GM12892 (cell line): ENCODE measurements at regions not wholly inside any gene's neighbourhood (a gene's known extent, or its start where the extent isn't known, plus 50 kb on each side); places are given as distances from the start of the nearest gene placed in this dataset.

Source experiments
- DNase-seq: peaks from one replicate; pipeline ENCODE4 v3.0.0; 2011; ENCODE audit not compliant: insufficient read length
- FAIRE-seq: peaks from 2 replicates; lab custom pipeline; 2011; peaks lifted over from hg19 to GRCh38; lab: Jason Lieb, UNC
- POLR2A ChIP-seq: IDR thresholded peaks from 2 replicates; pipeline ENCODE4 v1.6.1; 2011; ENCODE audit warnings: low read depth, low read length, control low read depth
- POLR2AphosphoS5 ChIP-seq: IDR thresholded peaks from 2 replicates; pipeline ENCODE4 v1.6.1; 2011; ENCODE audit warnings: low read depth, low read length, control low read depth
- TAF1 ChIP-seq: IDR thresholded peaks from 2 replicates; pipeline ENCODE4 v1.6.1; 2011; ENCODE audit warnings: low read depth, mild to moderate bottlenecking, control low read depth, low read length, borderline replicate concordance

- no peak for FAIRE-seq
- TF ChIP-seq TAF1 (no peak), POLR2AphosphoS5 (no peak), POLR2A (no peak)
- DNase-seq, result no peak
These were observed 210.1 kb upstream of the CNR1 start for GRCh38 chr6:88376197-88376596.

- DNase-seq (no peak), FAIRE-seq (no peak)
- no peak for TF ChIP-seq POLR2A
- no peak for TF ChIP-seq POLR2AphosphoS5
- TF ChIP-seq TAF1, result no peak
These were observed 208.4 kb upstream of the CNR1 start for GRCh38 chr6:88374553-88374952.

- FAIRE-seq, result no peak
- TF ChIP-seq TAF1 (no peak), POLR2AphosphoS5 (no peak), POLR2A (no peak)
- DNase-seq, result no peak
These were observed 205.3 kb upstream of the CNR1 start for GRCh38 chr6:88371480-88371879.

GRCh38 chr6:88370127-88370710, 204.1 kb upstream of the CNR1 start:
- FAIRE-seq, result no peak
- TF ChIP-seq TAF1 (no peak), POLR2A (no peak), POLR2AphosphoS5 (no peak)
- DNase-seq, result no peak

- no peak for FAIRE-seq
- TF ChIP-seq POLR2A, result no peak
- TF ChIP-seq TAF1, result no peak
- no peak for TF ChIP-seq POLR2AphosphoS5
- no peak for DNase-seq
These were observed 203.1 kb upstream of the CNR1 start for GRCh38 chr6:88369262-88369661.

- DNase-seq (no peak), FAIRE-seq (no peak)
- TF ChIP-seq POLR2AphosphoS5 (no peak), TAF1 (no peak), POLR2A (no peak)
These were observed 202.1 kb upstream of the CNR1 start for GRCh38 chr6:88368071-88368787.

- TF ChIP-seq POLR2A, result no peak
- no peak for TF ChIP-seq POLR2AphosphoS5
- no peak for TF ChIP-seq TAF1
- DNase-seq (no peak), FAIRE-seq (no peak)
These were observed 201.1 kb upstream of the CNR1 start for GRCh38 chr6:88367248-88367647.

GRCh38 chr6:88366672-88367071, 200.5 kb upstream of the CNR1 start:
- TF ChIP-seq POLR2A, result no peak
- TF ChIP-seq TAF1, result no peak
- no peak for TF ChIP-seq POLR2AphosphoS5
- no peak for FAIRE-seq
- no peak for DNase-seq

- DNase-seq (no peak), FAIRE-seq (no peak)
- no peak for TF ChIP-seq POLR2A
These were observed 199.5 kb upstream of the CNR1 start for GRCh38 chr6:88365656-88366055.

- DNase-seq, result no peak
- TF ChIP-seq POLR2AphosphoS5 (no peak), POLR2A (no peak), TAF1 (no peak)
- no peak for FAIRE-seq
These were observed 199.1 kb upstream of the CNR1 start for GRCh38 chr6:88365230-88365629.

- FAIRE-seq (no peak), DNase-seq (no peak)
- no peak for TF ChIP-seq TAF1
- TF ChIP-seq POLR2AphosphoS5, result no peak
- TF ChIP-seq POLR2A, result no peak
These were observed 195.6 kb upstream of the CNR1 start for GRCh38 chr6:88361754-88362153.

GRCh38 chr6:88361298-88361697, 195.2 kb upstream of the CNR1 start:
- TF ChIP-seq POLR2A, result no peak
- no peak for TF ChIP-seq POLR2AphosphoS5
- no peak for TF ChIP-seq TAF1
- no peak for DNase-seq
- no peak for FAIRE-seq
